Esophagus squamous epithelium (tissue), 4 donors: ENCODE measurements at regions not wholly inside any gene's neighbourhood (a gene's known extent, or its start where the extent isn't known, plus 50 kb on each side); places are given as distances from the start of the nearest gene placed in this dataset.

Source experiments
- POLR2A ChIP-seq, 4 donors: fragments of 450-650 bp; IDR thresholded peaks; one replicate each; pipeline ENCODE4 v1.6.1; 2017; ENCODE audit warnings: antibody characterized with exemption in 4 of 4, mild to moderate bottlenecking in 4 of 4, moderate library complexity in 3 of 4
- TF ChIP-seq, protein P1 (sequence below), 6 experiments: fragments of 450-650 bp in 4 of 6; fragments of 200-600 bp in 2 of 6; sonication (generic) in 2 of 6; IDR thresholded peaks; one replicate each; pipeline ENCODE4 v1.5.1; 2016 to 2019; ENCODE audit warnings: antibody characterized with exemption in 6 of 6, mild to moderate bottlenecking in 4 of 6, moderate library complexity in 4 of 6

DNA sequence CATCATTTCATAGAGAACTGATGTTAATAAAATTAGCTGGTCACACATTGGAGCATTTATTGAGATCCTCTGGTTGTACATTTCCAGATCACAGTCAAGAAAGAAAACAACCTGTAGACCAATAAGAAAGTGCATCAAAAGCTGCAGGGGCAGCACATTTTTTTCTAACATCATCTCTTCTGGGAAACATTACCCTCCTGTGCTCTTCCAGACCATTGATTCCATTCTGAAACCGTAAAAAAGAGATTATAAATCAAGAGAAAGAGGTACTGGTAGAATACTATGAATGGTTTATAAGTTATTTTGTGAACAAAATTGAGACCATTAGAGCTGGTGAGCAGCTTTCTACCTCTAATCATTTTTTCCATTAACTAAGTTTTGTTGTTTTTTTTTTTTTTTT is 1548.2 kb upstream of the CELF4 start:
- TF ChIP-seq, protein P1, sequence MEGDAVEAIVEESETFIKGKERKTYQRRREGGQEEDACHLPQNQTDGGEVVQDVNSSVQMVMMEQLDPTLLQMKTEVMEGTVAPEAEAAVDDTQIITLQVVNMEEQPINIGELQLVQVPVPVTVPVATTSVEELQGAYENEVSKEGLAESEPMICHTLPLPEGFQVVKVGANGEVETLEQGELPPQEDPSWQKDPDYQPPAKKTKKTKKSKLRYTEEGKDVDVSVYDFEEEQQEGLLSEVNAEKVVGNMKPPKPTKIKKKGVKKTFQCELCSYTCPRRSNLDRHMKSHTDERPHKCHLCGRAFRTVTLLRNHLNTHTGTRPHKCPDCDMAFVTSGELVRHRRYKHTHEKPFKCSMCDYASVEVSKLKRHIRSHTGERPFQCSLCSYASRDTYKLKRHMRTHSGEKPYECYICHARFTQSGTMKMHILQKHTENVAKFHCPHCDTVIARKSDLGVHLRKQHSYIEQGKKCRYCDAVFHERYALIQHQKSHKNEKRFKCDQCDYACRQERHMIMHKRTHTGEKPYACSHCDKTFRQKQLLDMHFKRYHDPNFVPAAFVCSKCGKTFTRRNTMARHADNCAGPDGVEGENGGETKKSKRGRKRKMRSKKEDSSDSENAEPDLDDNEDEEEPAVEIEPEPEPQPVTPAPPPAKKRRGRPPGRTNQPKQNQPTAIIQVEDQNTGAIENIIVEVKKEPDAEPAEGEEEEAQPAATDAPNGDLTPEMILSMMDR (IDR thresholded peaks at IDR 0.05), result no peak
- no peak for TF ChIP-seq POLR2A (IDR thresholded peaks at IDR 0.05)
